Left renal cortex interstitium (tissue), 4 donors: ENCODE measurements at regions not wholly inside any gene's neighbourhood (a gene's known extent, or its start where the extent isn't known, plus 50 kb on each side); places are given as distances from the start of the nearest gene placed in this dataset.
"Not testable (repeated sequence)": the region's sequence is repeated elsewhere in the genome, so short reads cannot be mapped to it uniquely, and the experiment has no call there.

Experiments used
- DNase-seq, 4 donors: peaks; one replicate each; pipeline ENCODE4 v3.0.0-alpha.2; 2013; ENCODE audit warnings: low read depth in 4 of 4, low spot score in 2 of 4, missing footprints in 1 of 4

DNA sequence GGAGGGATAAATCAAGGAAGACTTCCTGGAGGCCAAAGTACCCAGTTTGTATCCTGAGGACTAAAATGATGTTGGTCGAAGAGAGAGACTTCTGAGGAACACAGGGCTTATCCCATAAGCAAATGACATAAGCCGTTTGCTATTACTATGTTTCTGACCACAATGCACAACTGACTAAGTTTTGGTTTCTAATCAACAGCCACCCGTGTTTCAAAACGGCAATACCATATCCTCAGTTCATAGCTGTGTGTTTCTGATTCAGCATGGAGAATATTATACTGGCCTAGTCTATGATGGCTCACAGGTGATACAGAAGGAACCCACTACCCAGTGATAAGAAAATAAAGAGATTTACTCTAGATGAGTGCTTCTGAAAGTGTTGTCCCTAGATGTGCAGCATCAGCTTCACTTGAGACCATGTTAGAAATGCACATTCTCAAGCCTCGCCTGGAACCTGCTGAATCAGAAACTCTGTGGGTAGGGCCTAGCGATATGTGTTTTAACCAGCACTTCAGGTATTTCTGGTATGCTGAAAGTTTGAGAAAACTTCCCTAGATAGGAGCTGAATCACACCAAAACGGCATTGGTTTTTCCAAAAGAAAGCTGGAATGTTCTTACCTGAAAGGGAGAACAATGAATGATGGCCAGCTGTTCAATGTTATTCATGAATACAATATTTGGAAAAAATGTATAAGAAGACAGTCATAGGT lies 639.7 kb upstream of the NR2F2 start:
- no peak for DNase-seq

DNA sequence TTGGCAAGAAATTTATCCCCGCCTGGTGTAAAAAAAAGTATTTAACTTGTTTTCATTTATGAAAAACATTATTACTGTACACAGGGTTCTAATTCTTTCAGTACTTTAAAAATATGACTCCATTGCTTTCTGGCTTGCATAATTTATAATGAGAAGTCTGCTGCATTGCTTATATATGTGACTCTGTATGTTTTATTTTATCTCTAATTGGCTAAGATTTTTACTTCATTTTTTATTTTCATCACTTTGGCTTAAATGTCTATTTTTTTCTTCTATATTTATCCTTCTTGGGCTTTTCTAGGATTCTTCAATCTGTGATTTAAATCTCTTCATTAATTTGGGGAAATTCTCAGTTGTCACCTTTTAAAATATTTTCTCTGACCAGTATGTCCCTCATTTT lies 636.6 kb upstream of the NR2F2 start:
- no peak for DNase-seq

DNA sequence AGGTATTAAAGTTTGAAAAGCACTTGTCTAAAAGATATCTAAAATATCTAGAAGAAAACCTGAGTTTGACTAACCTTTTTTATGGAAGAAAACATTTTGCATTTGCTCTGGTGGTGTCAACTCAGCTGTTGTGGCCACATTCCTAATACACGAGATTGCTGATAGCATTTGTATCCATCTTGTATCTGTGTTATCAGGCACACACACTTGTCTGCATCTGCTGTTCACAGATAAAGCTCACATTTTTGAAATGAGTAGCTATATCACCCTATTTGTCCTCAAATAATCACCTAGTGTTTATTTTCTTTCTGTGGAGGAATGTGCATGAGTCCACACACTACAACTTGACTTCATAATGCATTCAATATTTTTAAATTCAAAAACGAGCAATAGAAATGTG lies 632.3 kb upstream of the NR2F2 start:
- DNase-seq, result no peak

DNA sequence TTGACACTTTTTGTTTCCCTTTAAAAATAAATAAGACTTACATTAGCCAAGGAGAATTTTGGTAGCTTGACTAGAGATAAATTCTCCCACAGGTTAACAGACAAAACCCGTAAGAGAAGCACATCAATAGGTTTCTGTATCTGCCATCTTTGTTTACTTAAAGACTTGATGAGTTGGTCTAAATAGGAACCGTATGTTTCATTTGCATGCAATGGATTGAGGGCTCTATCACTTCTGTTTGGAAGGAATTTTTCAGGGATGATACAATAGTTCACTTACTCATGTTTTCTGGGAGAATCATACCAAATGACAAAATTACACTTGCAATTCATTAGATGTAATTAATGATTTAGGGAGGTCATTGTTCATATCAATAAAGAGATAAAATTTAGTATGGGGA lies 631.5 kb upstream of the NR2F2 start:
- no peak for DNase-seq

DNA sequence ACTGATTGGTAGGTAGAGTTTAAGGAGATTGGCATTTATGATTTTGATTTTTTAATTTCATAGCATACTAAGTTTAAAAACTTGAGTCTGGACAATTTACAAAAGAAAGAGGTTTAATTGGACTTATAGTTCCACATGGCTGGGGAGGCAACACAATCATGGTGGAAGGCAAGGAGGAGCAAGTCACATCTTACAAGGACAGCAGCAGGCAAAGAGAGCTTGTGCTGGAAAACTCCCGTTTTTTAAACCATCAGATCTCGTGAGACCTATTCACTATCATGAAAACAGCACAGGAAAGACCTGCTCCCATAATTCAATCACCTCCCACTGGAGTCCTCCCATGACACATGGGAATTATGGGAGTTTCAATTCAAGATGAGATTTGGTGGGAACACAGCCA lies 630.9 kb upstream of the NR2F2 start:
- DNase-seq, result no peak

DNA sequence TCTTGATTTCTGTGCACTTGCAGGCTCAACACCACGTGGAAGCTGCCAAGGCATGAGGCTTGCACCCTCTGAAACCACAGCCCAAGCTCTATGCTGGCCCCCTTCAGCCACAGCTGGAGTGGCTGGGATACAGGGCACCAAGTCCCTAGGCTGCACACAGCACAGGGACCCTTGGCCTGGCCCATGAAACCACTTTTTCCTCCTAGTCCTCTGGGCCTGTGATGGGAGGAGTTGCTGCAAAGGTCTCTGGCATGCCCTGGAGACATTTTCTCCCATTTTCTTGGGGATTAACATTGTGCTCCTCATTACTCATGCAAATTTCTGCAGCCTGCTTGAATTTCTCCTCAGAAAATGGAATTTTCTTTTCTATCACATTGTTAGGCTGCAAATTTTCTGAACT lies 629.8 kb upstream of the NR2F2 start:
- DNase-seq, result not testable (repeated sequence)

DNA sequence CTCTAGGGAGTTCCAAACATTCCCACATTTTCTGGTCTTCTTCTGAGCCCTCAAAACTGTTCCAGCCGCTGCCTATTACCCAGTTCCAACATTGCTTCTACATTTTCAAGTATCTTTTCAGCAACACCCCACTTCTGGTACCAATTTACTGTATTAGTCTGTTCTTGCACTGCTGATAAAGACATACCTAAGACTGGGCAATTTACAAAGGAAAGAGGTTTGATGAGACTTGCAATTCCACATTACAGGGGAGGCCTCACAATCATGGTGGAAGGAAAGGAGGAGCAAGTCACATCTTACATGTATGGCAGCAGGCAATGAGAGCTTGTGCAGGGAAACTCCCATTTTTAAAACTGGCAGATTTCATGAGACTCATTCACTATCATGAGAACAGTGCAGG lies 629.1 kb upstream of the NR2F2 start:
- no peak for DNase-seq

DNA sequence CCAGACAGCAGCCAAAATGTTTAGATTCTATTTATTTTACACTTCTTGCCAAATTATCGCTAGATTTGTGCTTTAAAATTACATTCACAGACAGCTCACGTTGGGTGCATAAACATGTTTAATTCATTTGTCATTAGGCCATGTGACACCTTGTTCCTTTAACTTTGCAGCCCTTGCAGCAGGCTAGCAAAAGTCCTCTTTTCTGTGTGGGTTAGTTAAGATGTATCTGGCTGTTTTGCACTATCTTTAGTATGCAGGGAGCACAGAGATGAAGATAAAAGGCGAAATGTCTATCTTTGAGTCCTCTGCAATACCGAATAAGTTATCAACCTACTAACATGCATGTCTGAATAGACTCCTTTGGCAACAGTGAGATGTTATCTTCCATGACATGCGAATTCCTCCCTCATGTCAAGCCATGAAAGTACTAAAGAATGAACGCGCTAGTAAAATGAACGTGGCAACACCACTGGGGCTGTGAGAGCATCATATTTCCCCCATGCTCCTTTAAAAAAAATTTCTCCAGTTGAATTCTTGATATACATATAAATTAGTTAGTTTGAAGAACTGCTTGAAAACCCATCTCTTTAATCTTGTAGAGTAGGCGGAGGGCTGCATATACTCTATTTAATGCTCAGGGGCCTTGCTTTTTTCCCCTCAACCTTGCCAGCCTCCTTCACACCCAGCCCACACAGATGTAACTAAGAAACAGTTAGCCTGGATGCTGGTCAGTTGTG lies 620.4 kb upstream of the NR2F2 start:
- no peak for DNase-seq

DNA sequence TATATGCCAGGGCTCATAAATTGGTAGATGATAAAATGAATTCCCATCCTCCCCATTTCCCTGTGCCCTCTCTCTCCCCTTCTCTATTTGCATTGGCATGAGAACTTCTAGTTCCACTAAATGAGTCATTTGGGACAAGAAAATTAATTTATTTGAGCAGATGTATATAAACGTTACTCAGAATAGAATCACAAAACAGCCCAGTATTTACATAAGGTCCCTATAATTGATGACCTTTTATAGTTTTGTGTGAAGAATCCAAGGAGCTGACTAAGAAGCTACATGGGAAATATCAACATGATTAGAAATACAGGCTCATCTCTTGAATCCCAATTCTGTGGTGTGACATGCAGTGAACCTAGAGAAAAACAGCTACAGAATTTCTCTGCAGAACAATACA lies 617.7 kb upstream of the NR2F2 start:
- DNase-seq, result no peak

DNA sequence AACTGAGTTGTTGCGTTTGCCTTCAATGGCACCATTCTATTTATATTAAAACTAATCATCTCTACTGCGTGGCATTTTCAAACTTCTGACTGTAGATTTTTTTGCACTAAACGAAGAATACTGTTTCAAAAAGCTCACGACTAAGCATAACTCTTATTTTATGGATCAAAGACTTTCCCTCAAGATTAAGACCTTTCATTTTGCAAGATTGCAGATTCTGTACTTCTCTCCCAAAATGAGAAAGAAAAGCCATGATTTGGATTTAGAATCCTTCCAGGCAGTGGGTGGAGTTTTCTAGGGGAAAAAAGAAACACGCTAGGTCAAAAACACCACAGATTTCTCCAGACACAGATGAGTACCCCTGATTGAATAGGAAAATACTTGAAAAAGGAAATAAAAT lies 617.2 kb upstream of the NR2F2 start:
- no peak for DNase-seq

DNA sequence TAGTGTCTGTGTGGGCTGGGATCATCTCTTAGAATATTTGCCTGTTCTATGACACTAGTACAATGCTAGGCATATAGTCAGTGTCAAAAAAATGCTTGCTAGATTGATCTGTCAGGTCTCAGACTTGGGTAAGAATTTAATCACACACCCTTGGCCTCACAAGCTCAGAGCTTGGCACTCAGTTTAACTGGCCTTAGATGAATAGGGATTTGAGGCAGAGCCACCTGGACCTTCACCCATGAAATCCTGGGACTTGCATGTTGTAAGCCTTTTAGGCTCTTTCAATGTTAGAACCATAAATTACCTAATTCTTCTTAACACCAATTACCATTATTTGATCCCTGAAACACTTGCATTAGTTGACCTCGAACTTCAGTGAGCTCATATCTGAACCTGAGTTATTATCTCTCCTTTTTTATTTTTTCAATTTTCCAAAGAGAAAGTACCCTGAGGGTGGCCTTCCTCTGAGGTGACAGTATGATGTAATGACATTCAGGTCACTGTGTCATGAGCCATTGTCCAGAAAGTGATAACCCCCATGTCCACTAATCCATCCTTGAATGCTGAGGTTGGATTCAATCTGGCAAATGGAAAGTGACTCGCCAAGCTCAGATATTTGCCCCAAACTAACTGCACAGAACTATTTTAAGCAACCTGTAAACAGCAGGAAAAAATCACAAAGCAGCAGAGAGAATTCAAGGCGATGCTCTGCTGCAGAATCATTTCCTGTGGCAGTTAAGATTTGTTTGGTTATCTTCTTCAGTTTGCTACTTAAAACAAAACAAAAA lies 615.2 kb upstream of the NR2F2 start:
- DNase-seq, result no peak

DNA sequence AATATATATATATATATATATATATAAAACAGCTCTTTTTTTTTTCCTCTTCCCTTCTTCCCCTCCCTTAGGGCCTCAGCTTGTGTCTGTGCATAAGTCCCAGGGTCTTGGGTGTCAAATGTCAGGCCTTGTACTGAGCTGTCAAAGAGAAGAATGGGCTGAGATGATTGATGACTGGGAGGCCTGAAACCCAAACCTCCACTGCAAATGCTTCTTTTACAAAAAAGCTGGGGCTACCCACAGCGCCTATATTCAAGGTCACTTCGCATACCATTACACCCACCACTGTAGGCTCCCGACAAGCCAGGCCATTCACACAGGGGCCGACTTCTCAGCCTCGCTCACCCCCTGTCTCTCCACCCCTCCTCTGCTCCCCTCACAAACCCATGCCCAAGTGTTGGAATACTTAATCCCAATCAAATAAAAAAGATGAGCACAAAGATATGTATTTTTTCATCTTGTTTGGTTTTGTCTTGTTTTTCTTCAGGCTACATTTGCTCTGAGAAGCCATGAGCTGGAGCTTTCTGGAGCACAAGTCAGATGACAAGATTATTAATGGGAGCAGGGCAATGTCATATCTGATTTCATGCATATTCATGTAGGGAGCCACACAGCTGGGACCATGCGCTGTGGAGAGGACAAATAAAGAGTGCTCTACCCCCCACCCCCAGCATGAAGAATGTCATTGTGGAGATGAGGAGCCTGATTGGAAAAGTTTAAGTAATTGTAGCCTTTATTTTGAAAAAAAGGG lies 614.4 kb upstream of the NR2F2 start:
- peak; percentile 34 to 68 (median 56) for DNase-seq

DNA sequence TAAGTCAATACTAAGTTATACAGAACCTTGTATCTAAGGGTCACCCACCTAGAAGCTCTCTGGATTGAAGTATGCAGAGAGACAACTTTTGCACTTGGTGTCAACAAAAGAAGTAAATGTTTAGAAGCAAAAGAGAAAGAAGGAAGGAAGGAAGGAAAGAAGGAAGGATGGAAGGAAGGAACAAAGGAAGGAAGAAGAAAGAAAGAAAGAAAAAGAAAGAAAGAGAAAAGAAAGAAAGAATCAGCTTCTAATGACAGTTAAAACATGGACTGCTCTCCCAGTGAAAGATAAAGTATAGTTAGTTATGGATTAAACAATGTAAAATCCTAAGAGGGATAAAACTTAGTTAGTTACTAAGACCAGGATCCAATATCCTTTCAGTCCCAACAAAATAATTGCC lies 613.8 kb upstream of the NR2F2 start:
- no peak for DNase-seq

DNA sequence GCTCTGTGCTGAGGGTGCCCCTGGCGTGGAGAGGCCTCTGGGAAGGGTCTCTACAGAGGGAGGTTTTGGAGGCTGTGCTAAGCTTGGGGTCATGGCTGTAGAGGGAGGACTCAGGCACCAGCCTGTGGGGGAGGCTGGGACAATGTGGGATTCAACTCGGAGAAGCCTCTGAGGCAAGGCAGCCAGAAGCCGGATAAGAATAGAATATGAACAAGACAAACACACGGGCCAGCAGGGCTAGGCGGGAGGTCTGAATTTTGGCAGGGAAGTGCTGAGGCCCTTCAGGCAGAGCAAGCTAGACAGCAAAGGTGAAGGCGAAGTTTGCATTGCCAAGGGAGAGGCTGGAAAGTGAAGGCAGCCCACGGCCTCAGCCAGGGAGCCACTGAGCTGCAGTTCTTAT lies 612.1 kb upstream of the NR2F2 start:
- no peak for DNase-seq

DNA sequence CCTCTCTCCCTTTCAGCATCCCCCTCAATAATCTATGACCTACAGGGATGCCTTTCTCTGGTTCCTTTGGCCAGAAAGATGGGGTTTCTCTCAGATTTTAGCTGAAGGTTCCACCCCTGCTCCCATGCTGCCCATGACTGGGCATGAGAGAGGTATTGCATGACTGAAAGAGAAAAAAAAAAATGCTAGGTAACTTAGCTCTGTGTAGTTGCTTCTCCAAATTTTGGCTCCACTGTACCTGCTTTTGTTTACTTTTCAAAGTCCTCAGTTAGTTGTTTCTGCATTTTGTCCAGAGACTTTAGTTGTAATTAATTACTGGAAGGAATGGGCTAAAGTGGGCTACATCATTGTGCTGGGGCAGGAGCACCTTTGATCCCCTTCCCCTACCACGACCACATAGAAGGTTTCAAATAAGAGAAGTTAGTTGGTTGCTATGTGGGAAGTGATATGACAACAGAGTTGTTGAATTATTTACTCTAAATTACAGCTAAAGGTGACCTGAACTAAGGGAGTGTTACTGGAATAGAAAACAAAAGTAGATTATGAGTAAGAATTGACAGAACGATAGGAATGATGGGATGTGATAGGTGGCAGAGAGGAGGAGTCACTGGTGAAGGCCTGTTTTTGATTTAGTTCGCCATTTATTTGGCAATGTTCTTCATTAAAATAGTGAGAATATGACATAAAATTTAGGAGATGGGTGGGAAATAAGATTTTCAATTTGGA lies 605.4 kb upstream of the NR2F2 start:
- no peak for DNase-seq

DNA sequence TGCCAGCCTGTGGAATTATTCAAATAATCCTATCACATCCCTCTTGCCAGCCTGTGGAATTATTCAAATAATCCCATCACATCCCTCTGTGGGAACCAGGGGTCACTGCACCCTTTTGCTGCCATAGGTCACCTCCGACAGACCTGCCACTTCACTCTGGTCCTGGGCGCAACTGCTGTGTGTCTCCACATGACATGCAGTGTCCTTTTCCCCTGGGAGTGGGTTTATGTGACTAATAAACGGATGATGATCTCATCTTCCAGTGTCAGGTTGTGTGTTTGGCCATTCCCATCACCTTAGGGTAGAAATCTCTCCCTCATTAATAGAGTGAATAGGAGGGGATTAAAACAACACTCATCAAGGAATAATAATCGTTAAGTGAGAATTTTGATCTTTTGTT lies 603.6 kb upstream of the NR2F2 start:
- DNase-seq, result no peak

DNA sequence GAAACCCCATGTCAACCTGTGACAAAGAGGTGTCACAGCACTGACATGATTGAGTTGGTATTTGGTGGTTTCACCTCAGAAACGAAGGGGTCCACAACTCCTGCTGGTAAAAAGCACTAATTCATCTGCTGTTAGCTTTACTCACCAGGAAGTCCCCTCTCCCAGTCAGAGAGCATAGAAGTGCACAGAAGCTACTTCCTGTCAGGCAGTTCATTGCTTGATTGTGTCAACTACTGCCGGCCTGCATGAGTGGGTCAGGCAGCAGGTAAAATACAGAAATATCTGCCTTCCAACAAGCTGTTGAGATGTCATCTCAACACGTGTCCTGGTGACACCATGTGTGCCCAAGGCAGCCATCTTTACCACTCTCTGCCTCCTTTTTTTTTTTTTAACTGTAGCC lies 596.6 kb upstream of the NR2F2 start:
- no peak for DNase-seq

DNA sequence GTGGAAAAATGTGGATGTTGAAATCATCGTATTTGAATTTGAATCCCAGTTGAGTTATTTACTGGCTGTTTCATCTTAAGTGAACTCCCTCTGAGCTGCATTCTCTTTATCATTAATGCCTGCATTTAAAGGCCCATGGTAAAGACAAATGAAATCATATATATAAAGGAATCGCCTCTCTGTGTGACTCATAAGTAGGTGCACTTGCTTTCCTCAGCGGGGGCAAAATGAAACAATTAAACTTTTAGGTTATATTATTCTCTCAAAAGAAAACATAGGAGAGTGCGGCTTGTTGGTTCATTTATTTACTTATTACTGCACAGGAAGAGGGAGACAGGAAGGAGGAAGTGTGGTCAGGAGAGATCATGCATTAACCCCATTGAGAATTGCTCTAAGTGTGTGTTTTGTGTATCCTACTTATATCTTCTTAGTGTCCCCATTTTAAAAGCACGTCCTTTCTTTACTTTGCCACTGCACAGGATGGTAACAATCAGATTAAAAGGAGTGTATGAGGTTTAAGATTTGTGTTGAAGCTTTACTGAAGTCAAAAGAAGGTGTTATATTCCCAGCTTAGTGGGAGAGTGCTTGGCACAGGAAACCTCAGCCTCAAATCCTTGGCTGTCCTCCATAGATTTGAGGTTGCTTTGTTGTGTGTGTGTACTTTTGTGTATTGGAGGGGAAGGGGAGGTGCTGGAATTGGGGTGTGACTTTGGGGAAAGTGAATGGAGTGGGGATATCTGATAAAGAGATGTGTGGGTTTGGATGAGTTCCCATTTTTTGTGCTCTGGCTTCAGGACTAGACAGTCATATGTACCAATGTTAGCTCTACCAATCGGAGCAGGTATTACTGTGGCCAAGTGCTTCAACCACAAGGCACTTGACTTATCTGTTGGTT lies 595.8 kb upstream of the NR2F2 start:
- DNase-seq, result no peak

DNA sequence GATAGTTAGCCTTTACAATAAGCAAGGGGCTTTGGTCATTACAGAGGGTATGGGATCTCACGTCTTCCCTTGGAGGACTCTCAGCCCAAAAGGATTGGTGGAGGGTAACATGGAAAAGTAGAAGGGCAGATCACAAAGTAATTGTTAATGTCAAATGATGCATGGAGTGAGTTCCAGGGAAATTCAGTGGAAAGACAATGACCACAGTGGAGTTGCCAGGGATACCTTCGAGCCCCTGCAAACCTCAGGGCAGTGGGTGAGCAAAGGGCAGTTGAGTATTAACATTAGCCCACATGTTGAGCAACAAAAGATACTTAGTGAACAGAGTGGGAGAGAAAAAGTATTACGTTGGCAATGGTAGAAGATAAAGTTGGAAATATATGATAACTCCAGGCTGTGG lies 593.4 kb upstream of the NR2F2 start:
- no peak for DNase-seq
